GM23248 (cell line): ENCODE measurements at regions not wholly inside any gene's neighbourhood (a gene's known extent, or its start where the extent isn't known, plus 50 kb on each side); places are given as distances from the start of the nearest gene placed in this dataset.

ENCODE experiments used
- DNase-seq: peaks from one replicate; pipeline ENCODE4 v3.0.0-alpha.2; 2015
- H2AFZ ChIP-seq: fragments of 200-600 bp; sonication (generic); 2 replicates; pipeline ENCODE4 v1.6.1; 2016; ENCODE audit warnings: antibody characterized with exemption
- H3F3A ChIP-seq: fragments of 200-600 bp; sonication (generic); 2 replicates; pipeline ENCODE4 v1.6.1; 2016; ENCODE audit warnings: mild to moderate bottlenecking, antibody characterized with exemption, mixed run types; ENCODE audit not compliant: insufficient read depth
- H3K27ac ChIP-seq: fragments of 200-600 bp; sonication (generic); 2 replicates; pipeline ENCODE4 v1.5.1; 2016; ENCODE audit warnings: mild to moderate bottlenecking
- H3K27me3 ChIP-seq: fragments of 200-600 bp; sonication (generic); replicated peaks from 2 replicates; pipeline ENCODE4 v1.6.1; 2016; ENCODE audit warnings: mild to moderate bottlenecking; ENCODE audit not compliant: insufficient read depth
- H3K36me3 ChIP-seq: fragments of 200-600 bp; sonication (generic); 2 replicates; pipeline ENCODE4 v1.6.1; 2016; ENCODE audit warnings: low read depth, mild to moderate bottlenecking
- H3K4me1 ChIP-seq: fragments of 200-600 bp; sonication (generic); 2 replicates; pipeline ENCODE4 v1.6.1; 2016; ENCODE audit warnings: mild to moderate bottlenecking; ENCODE audit not compliant: insufficient read depth
- H3K4me2 ChIP-seq: fragments of 200-600 bp; sonication (generic); one replicate; pipeline ENCODE4 v1.6.1; 2016; ENCODE audit warnings: mild to moderate bottlenecking; ENCODE audit not compliant: unreplicated experiment
- H3K4me3 ChIP-seq: fragments of 200-600 bp; sonication (generic); 2 replicates; pipeline ENCODE4 v1.5.1; 2016; ENCODE audit warnings: mild to moderate bottlenecking
- H3K79me2 ChIP-seq: fragments of 200-600 bp; sonication (generic); 2 replicates; pipeline ENCODE4 v1.6.1; 2016; ENCODE audit warnings: mild to moderate bottlenecking; ENCODE audit not compliant: insufficient read depth
- H3K9ac ChIP-seq: fragments of 200-600 bp; sonication (generic); 2 replicates; pipeline ENCODE4 v1.6.1; 2016; ENCODE audit warnings: mild to moderate bottlenecking
- H3K9me2 ChIP-seq: fragments of 200-600 bp; sonication (generic); 2 replicates; pipeline ENCODE4 v1.6.1; 2016; ENCODE audit warnings: mixed run types, mild to moderate bottlenecking, moderate library complexity; ENCODE audit not compliant: insufficient read depth
- H3K9me3 ChIP-seq: fragments of 200-600 bp; sonication (generic); one replicate; pipeline ENCODE4 v1.6.1; 2017; ENCODE audit warnings: low read depth
- H4K20me1 ChIP-seq: fragments of 200-600 bp; sonication (generic); 2 replicates; pipeline ENCODE4 v1.6.0; 2016; ENCODE audit not compliant: insufficient read depth
- EZH2 ChIP-seq: fragments of 200-600 bp; sonication (generic); IDR thresholded peaks from 2 replicates; pipeline ENCODE4 v1.6.1; 2018; ENCODE audit warnings: antibody characterized with exemption, mild to moderate bottlenecking; ENCODE audit not compliant: insufficient read depth, poor library complexity, severe bottlenecking
- EZH2phosphoT487 ChIP-seq: fragments of 200-600 bp; sonication (generic); IDR thresholded peaks from 2 replicates; pipeline ENCODE4 v1.6.1; 2018; ENCODE audit warnings: antibody characterized with exemption, moderate library complexity, mild to moderate bottlenecking, low read depth; ENCODE audit not compliant: insufficient read depth
- WGBS, 2 experiments: methylation state at CpG; one replicate each; pipeline ENCODE4 v1.1.6; 2015 to 2017; ENCODE audit warnings: low lambda C conversion rate in 2 of 2, low coverage in 1 of 2; ENCODE audit errors: missing lambda C conversion rate in 2 of 2; 5-methylcytosine and 5-hydroxymethylcytosine counted together
- in situ Hi-C: fragments of 300-500 bp; cut with MboI; formaldehyde crosslinking; loops from 2 replicates; pipeline ENCODE4 v1.15.0; 2020

GRCh38 chr15:62958528-62959363 is 83.8 kb upstream of the TPM1 start:
- Histone ChIP-seq H4K20me1 (no peaks in the 10 kb centered on the region), H3K9me3 (no peaks in the 10 kb centered on the region), H3K9me2 (no peaks in the 10 kb centered on the region), H3K79me2 (no peaks in the 10 kb centered on the region), H3K9ac (no peak overlapping the region), H3K4me1 (peaks cover 17% of the 10 kb centered on the region; the same call in 1 of the 2 replicates), H2AFZ (no peak overlapping the region), H3K4me3 (no peak overlapping the region), H3K27ac (no peak overlapping the region), H3F3A (no peaks in the 10 kb centered on the region), H3K36me3 (no peaks in the 10 kb centered on the region), H3K27me3 (no peaks in the 10 kb centered on the region), H3K4me2 (peak overlapping the region; percentile 4)
- 79 to 82% methylated on average over 7 of the region's 7 CpGs for WGBS, 2 experiments
- TF ChIP-seq EZH2 (no peak), EZH2phosphoT487 (no peak)
- in situ Hi-C loops = no loop called here
- DNase-seq = peak; percentile 36

DNA sequence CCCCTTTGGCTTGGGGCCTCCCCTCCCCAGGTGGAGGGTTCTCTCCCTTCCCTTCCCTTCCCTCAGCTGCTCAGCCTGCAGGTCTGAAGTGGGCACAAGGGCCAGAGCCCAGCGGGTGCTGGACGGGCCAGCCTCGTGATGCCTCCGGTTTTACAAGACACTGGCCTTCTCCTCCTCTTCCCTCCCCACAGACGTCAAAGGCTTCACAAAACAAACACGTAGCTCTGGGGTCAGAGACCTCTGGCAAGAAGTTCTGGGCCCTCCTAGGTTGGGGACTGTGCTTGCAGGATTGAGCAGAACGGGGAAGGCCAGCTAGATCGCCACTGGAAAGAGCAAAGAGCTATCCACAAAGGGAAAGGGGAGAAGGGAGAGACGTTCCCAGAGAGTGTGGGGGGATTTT is 81.4 kb upstream of the TPM1 start:
- no peak overlapping the region for H2AFZ ChIP-seq
- no peaks in the 10 kb centered on the region for H3K9me3 ChIP-seq
- no peak overlapping the region for H3K27ac ChIP-seq
- no peaks in the 10 kb centered on the region for H3F3A ChIP-seq
- 84% methylated on average over 9 of the region's 9 CpGs for WGBS, 2 experiments
- no peaks in the 10 kb centered on the region for H3K9me2 ChIP-seq
- TF ChIP-seq EZH2 = no peak
- TF ChIP-seq EZH2phosphoT487 = no peak
- no peak overlapping the region for H3K4me2 ChIP-seq
- no peak overlapping the region for H3K9ac ChIP-seq
- no peaks in the 10 kb centered on the region for H3K36me3 ChIP-seq
- no peak for DNase-seq
- no peak overlapping the region for H3K4me3 ChIP-seq
- no peaks in the 10 kb centered on the region for H4K20me1 ChIP-seq
- in situ Hi-C loops = no loop called here
- H3K79me2 ChIP-seq = no peaks in the 10 kb centered on the region
- H3K27me3 ChIP-seq = no peaks in the 10 kb centered on the region
- peaks cover 26% of the 10 kb centered on the region for H3K4me1 ChIP-seq

DNA sequence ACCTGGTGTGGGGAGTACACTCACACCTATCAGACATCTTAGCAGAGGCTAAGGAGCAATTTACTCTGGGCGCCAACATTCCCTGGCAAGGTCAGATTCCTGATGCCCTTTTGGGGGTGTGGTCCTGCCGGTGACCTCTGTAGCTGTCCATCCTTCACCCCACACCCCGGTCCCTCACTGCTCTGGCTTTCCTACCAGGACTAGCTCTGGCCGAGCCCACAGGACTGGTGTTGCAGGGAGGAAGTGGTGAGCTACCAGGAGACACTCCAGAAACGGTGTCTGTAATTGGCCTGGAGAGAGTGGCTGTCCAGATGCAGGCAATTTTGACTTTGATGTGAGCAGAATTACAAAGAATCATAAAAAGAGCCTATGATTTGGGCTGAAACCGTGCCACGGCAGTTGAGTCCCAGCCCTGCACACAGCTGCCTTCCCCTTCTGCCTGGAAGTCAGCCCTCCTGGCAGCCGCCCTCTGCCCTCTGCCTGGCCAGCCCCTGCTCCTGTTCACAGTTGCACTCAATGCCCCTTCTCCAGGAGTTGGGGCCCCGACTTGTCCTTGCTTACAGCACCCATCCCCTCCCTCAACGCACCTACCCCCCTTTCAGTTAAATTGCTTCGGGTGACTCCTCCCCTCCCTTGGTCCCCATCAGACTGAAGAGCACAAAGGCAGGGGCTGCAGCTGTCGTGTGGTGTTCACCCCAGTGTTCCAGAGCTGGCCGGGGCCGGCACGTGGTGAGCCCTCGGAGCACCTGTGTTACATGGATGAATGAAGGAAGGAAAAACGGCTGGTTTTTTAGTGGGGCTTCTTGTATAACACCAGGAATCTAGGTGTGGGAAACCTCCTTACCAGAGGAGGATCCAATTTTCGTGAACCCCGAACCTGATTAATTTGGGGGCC is 80.2 kb upstream of the TPM1 start:
- Histone ChIP-seq H3F3A (no peaks in the 10 kb centered on the region), H2AFZ (no peak overlapping the region), H3K9ac (no peak overlapping the region), H3K36me3 (no peaks in the 10 kb centered on the region), H3K4me1 (peaks cover 18% of the 10 kb centered on the region), H3K9me2 (no peaks in the 10 kb centered on the region), H3K4me2 (no peak overlapping the region), H3K4me3 (no peak overlapping the region), H4K20me1 (no peaks in the 10 kb centered on the region), H3K79me2 (no peaks in the 10 kb centered on the region), H3K27ac (no peak overlapping the region), H3K9me3 (no peaks in the 10 kb centered on the region), H3K27me3 (no peaks in the 10 kb centered on the region)
- DNase-seq = no peak
- 64 to 66% methylated on average over 19 of the region's 19 CpGs for WGBS, 2 experiments
- no peak for TF ChIP-seq EZH2
- no peak for TF ChIP-seq EZH2phosphoT487
- in situ Hi-C loops = no loop called here

DNA sequence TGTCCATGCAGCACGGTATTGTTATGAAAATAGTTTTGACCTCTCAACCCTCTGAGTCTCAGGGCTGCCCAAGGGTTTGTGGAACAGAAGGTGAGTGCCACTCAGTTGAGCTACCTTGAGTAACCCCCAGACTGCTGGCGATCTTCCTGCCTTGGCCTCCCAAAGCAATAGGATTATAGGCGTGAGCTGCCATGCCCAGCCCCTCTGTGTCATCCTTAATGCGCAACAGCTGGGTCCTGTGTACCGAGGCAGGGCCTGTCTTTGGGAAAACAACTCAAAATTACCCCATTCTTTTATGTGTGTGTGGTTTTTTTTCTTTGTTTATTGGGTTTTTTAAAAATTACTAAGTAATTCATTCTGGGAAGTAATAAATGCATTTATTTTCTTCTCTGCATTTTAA is 78.3 kb upstream of the TPM1 start:
- DNase-seq = peak; percentile 80
- no peak for TF ChIP-seq EZH2phosphoT487
- TF ChIP-seq EZH2 = no peak
- H3K9me2 ChIP-seq = no peaks in the 10 kb centered on the region
- no peaks in the 10 kb centered on the region for H3K79me2 ChIP-seq
- H4K20me1 ChIP-seq = no peaks in the 10 kb centered on the region
- no peak overlapping the region for H3K4me3 ChIP-seq
- H3K9ac ChIP-seq = no peak overlapping the region
- in situ Hi-C loops = no loop called here
- no peak overlapping the region for H2AFZ ChIP-seq
- no peaks in the 10 kb centered on the region for H3K27me3 ChIP-seq
- no peaks in the 10 kb centered on the region for H3K36me3 ChIP-seq
- peak overlapping the region; percentile 14 for H3K4me2 ChIP-seq
- peaks cover 9% of the 10 kb centered on the region for H3K4me1 ChIP-seq
- no peaks in the 10 kb centered on the region for H3F3A ChIP-seq
- no peak overlapping the region for H3K27ac ChIP-seq
- H3K9me3 ChIP-seq = no peaks in the 10 kb centered on the region
- WGBS, 2 experiments = 18 to 20% methylated on average over 5 of the region's 5 CpGs
